Chondrocyte (in vitro differentiated cells): ENCODE measurements at regions not wholly inside any gene's neighbourhood (a gene's known extent, or its start where the extent isn't known, plus 50 kb on each side); places are given as distances from the start of the nearest gene placed in this dataset.

Experiments used
- DNase-seq: peaks from one replicate; pipeline ENCODE4 v3.0.0; 2021; ENCODE audit warnings: mixed read lengths, low spot score
- H3K27ac Mint-ChIP-seq: one replicate; pipeline ENCODE4 v1.8.0; 2021; ENCODE audit warnings: mild to moderate bottlenecking, moderate library complexity, mixed read lengths; ENCODE audit not compliant: unreplicated experiment
- H3K27me3 Mint-ChIP-seq: 2 replicates; pipeline ENCODE4 v1.8.0; 2021; ENCODE audit warnings: low read depth, mixed read lengths
- H3K36me3 Mint-ChIP-seq: 2 replicates; pipeline ENCODE4 v1.8.0; 2021; ENCODE audit warnings: low read depth, mixed read lengths
- H3K4me1 Mint-ChIP-seq: 2 replicates; pipeline ENCODE4 v1.8.0; 2021; ENCODE audit warnings: low read depth, mild to moderate bottlenecking, mixed read lengths
- H3K4me3 Mint-ChIP-seq: one replicate; pipeline ENCODE4 v1.8.0; 2021; ENCODE audit warnings: mild to moderate bottlenecking, moderate library complexity, mixed read lengths; ENCODE audit not compliant: unreplicated experiment
- H3K9me3 Mint-ChIP-seq: 2 replicates; pipeline ENCODE4 v1.8.0; 2021; ENCODE audit warnings: low read depth, mixed read lengths
- CTCF ChIP-seq: fragments of 200-600 bp; sonication (generic); IDR thresholded peaks from 2 replicates; pipeline ENCODE4 v1.5.0; 2021; ENCODE audit warnings: antibody characterized with exemption, mild to moderate bottlenecking, moderate library complexity

GRCh38 chr1:165055581-165055980, 300.9 kb downstream of the LMX1A start:
- Mint-ChIP-seq H3K27ac (no peak overlapping the region), H3K27me3 (peaks cover 13% of the 10 kb centered on the region), H3K4me1 (no peaks in the 10 kb centered on the region), H3K4me3 (no peak overlapping the region), H3K9me3 (no peaks in the 10 kb centered on the region), H3K36me3 (no peaks in the 10 kb centered on the region)
- no peak for TF ChIP-seq CTCF
- DNase-seq = no peak

GRCh38 chr1:165054627-165055026, 301.9 kb downstream of the LMX1A start:
- peaks cover 13% of the 10 kb centered on the region for H3K27me3 Mint-ChIP-seq
- no peak for DNase-seq
- no peak overlapping the region for H3K4me3 Mint-ChIP-seq

GRCh38 chr1:165053351-165053750, 303.2 kb downstream of the LMX1A start:
- Mint-ChIP-seq H3K27ac (no peak overlapping the region), H3K36me3 (no peaks in the 10 kb centered on the region), H3K4me1 (no peaks in the 10 kb centered on the region), H3K27me3 (peaks cover 12% of the 10 kb centered on the region), H3K4me3 (no peak overlapping the region), H3K9me3 (no peaks in the 10 kb centered on the region)
- no peak for TF ChIP-seq CTCF
- DNase-seq = no peak

More at GRCh38 chr1:165054627-165055026, 301.9 kb downstream of the LMX1A start:
- Mint-ChIP-seq H3K4me1 (no peaks in the 10 kb centered on the region), H3K36me3 (no peaks in the 10 kb centered on the region), H3K27ac (no peak overlapping the region), H3K9me3 (no peaks in the 10 kb centered on the region)
- TF ChIP-seq CTCF = no peak

- TF ChIP-seq CTCF = no peak
- no peak for DNase-seq
- no peak overlapping the region for H3K27ac Mint-ChIP-seq
- H3K27me3 Mint-ChIP-seq = peaks cover 14% of the 10 kb centered on the region
- no peak overlapping the region for H3K4me3 Mint-ChIP-seq
- H3K36me3 Mint-ChIP-seq = no peaks in the 10 kb centered on the region
- no peaks in the 10 kb centered on the region for H3K9me3 Mint-ChIP-seq
- no peaks in the 10 kb centered on the region for H3K4me1 Mint-ChIP-seq
These were observed 303.6 kb downstream of the LMX1A start for GRCh38 chr1:165052936-165053335.

- no peaks in the 10 kb centered on the region for H3K4me1 Mint-ChIP-seq
- no peak overlapping the region for H3K27ac Mint-ChIP-seq
- no peak for TF ChIP-seq CTCF
- H3K27me3 Mint-ChIP-seq = peaks cover 14% of the 10 kb centered on the region
- no peak overlapping the region for H3K4me3 Mint-ChIP-seq
- H3K36me3 Mint-ChIP-seq = no peaks in the 10 kb centered on the region
- no peak for DNase-seq
- no peaks in the 10 kb centered on the region for H3K9me3 Mint-ChIP-seq
These were observed 304.1 kb downstream of the LMX1A start for GRCh38 chr1:165052431-165052830.
